RWPE2 (cell line): ENCODE measurements at regions not wholly inside any gene's neighbourhood (a gene's known extent, or its start where the extent isn't known, plus 50 kb on each side); places are given as distances from the start of the nearest gene placed in this dataset.

Experiments used
- ATAC-seq: fragments of 200-7000 bp; cut with Tn5 transposase; 3 replicates; pipeline ENCODE4 v1.9.1; 2021; ENCODE audit warnings: low read depth
- DNase-seq: peaks from one replicate; pipeline ENCODE4 v3.0.0-alpha.2; 2020; ENCODE audit warnings: low spot score
- H3K27ac ChIP-seq: fragments of 450-650 bp; 2 replicates; pipeline ENCODE4 v1.5.1; 2017; ENCODE audit warnings: mild to moderate bottlenecking; ENCODE audit not compliant: poor library complexity, severe bottlenecking
- H3K27me3 ChIP-seq: fragments of 250-450 bp; sonication (Bioruptor Pico); 2 replicates; pipeline ENCODE4 v1.5.1; 2021; ENCODE audit warnings: mild to moderate bottlenecking, moderate library complexity; ENCODE audit not compliant: insufficient read depth, poor library complexity, severe bottlenecking
- H3K36me3 ChIP-seq: fragments of 250-450 bp; sonication (Bioruptor Pico); 2 replicates; pipeline ENCODE4 v1.5.1; 2020; ENCODE audit warnings: low read depth, mild to moderate bottlenecking, moderate library complexity
- H3K4me1 ChIP-seq: fragments of 250-450 bp; sonication (Bioruptor Pico); 2 replicates; pipeline ENCODE4 v1.5.1; 2021; ENCODE audit warnings: mild to moderate bottlenecking, moderate library complexity; ENCODE audit not compliant: insufficient read depth, poor library complexity, severe bottlenecking
- H3K4me3 ChIP-seq: fragments of 250-450 bp; sonication (Bioruptor Pico); 2 replicates; pipeline ENCODE4 v1.5.1; 2021; ENCODE audit warnings: mild to moderate bottlenecking, moderate library complexity; ENCODE audit not compliant: severe bottlenecking
- H3K9me3 ChIP-seq: fragments of 250-450 bp; sonication (Bioruptor Pico); 2 replicates; pipeline ENCODE4 v1.5.1; 2021; ENCODE audit warnings: mild to moderate bottlenecking, moderate library complexity; ENCODE audit not compliant: severe bottlenecking
- TF ChIP-seq, protein P1 (sequence below): fragments of 450-650 bp; IDR thresholded peaks from one replicate; pipeline ENCODE4 v1.5.1; 2017; ENCODE audit warnings: mild to moderate bottlenecking, moderate library complexity; ENCODE audit not compliant: poor library complexity, severe bottlenecking

DNA sequence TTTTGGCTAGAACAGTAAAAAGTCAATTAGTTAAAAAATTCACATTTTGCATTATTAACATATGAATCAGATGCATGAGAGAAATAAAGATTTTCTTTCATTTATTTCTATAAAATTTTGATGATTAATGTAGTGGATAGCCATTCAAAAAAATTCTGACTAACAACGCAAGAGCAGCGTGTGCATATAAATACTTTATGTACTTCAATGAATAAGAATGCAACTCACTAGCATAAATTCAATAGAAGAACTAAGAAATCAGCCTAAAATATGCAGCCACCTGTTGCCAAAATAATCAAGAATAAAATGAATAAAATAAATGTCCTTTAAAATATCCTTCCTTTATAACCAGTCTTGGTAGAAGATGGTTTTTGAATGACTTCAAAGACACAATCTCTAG, 471.9 kb downstream of the PDGFC start:
- TF ChIP-seq, protein P1, sequence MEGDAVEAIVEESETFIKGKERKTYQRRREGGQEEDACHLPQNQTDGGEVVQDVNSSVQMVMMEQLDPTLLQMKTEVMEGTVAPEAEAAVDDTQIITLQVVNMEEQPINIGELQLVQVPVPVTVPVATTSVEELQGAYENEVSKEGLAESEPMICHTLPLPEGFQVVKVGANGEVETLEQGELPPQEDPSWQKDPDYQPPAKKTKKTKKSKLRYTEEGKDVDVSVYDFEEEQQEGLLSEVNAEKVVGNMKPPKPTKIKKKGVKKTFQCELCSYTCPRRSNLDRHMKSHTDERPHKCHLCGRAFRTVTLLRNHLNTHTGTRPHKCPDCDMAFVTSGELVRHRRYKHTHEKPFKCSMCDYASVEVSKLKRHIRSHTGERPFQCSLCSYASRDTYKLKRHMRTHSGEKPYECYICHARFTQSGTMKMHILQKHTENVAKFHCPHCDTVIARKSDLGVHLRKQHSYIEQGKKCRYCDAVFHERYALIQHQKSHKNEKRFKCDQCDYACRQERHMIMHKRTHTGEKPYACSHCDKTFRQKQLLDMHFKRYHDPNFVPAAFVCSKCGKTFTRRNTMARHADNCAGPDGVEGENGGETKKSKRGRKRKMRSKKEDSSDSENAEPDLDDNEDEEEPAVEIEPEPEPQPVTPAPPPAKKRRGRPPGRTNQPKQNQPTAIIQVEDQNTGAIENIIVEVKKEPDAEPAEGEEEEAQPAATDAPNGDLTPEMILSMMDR = no peak
- Histone ChIP-seq H3K9me3 (no peaks in the 10 kb centered on the region), H3K36me3 (no peaks in the 10 kb centered on the region), H3K4me3 (no peak overlapping the region), H3K4me1 (no peaks in the 10 kb centered on the region), H3K27me3 (no peaks in the 10 kb centered on the region), H3K27ac (no peak overlapping the region)
- DNase-seq (no peak), ATAC-seq (no peak)

DNA sequence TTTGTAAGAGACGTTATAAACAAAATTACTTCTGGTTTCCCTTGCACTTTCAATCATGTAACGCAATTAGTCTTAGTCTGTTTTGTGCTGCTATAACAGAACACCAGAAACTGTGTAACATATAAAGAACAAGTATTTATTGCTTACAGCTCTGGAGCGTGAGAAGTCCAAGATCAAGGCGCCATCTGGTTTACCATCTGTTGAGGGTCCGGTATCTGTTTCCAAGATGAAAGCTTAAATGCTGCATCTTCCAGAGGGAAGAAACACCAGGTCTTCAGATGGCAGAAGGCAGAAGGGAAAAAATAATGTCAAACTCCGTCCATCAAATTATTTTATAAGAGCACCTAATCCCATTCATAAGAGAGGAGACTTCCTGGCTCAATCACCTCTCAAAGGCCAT, 474.1 kb downstream of the PDGFC start:
- no peak for ATAC-seq
- Histone ChIP-seq H3K36me3 (no peaks in the 10 kb centered on the region), H3K27ac (no peak overlapping the region), H3K27me3 (no peaks in the 10 kb centered on the region), H3K4me1 (no peaks in the 10 kb centered on the region), H3K9me3 (no peaks in the 10 kb centered on the region), H3K4me3 (no peak overlapping the region)
- TF ChIP-seq, protein P1 = no peak
- no peak for DNase-seq

DNA sequence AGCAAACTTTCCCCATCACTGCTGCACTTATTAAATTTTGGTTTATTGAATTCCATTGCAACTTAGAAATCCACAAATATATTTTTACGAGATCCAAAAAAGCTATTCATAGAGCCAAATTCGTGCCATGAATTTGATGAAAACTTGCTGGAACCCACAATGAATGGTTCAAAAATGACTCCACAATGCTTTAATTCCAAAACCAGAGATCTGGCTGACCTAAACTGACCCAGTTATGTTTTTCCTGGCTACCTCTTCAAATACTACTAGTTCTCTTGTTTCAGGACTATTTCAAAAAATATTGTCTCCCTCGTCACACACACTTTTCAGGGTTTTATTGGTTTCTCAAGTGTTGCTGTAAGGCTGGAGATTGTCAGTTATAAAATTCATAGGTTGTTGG, 474.8 kb downstream of the PDGFC start:
- ATAC-seq = no peak

DNA sequence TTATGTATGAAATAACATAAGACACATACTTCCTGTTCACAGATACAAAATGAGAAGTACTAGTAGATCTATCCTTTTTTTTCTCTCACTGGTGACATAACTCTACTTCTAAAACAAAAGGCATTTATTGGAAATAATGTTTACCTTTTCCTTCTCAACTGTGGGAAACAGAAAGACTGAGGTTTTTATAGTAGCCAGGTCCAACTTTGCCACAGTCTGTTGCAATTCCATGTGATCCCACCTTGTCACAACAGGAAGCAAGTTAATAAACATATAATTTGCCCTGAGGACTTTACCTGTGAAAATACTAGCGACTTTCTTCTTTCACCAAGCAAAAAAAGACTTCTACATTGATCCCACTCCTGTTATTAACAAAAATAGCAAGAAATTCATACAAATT, 475.8 kb downstream of the PDGFC start:
- Histone ChIP-seq H3K9me3 (no peaks in the 10 kb centered on the region), H3K36me3 (no peaks in the 10 kb centered on the region), H3K4me1 (no peaks in the 10 kb centered on the region), H3K27ac (no peak overlapping the region), H3K4me3 (no peak overlapping the region), H3K27me3 (no peaks in the 10 kb centered on the region)
- TF ChIP-seq, protein P1 = no peak
- no peak for ATAC-seq
- DNase-seq = no peak

More for the DNA sequence above, 474.8 kb downstream of the PDGFC start:
- Histone ChIP-seq H3K9me3 (no peaks in the 10 kb centered on the region), H3K27me3 (no peaks in the 10 kb centered on the region), H3K27ac (no peak overlapping the region), H3K4me3 (no peak overlapping the region), H3K36me3 (no peaks in the 10 kb centered on the region), H3K4me1 (no peaks in the 10 kb centered on the region)
- TF ChIP-seq, protein P1 = no peak
- no peak for DNase-seq

DNA sequence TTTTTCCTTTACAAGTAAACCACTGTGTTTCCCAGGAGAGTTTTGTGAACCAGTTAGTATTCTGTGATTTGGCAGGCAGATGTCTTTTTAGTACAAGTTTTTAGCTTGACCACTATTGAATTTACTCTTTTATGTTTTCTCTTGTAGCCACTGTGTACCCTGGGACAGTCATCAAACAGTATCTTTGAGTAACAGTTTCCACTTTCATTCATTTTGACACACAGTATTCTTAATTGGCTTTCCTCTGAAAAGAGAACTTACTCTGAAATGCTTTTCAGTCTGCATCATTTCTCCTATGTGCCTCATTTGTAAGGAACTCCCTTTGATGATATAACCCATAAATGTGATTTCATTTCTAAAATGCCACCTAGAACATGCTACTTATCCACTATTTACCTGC, 476.5 kb downstream of the PDGFC start:
- Histone ChIP-seq H3K4me3 (no peak overlapping the region), H3K36me3 (no peaks in the 10 kb centered on the region), H3K27ac (no peak overlapping the region), H3K27me3 (no peaks in the 10 kb centered on the region), H3K9me3 (no peaks in the 10 kb centered on the region), H3K4me1 (no peaks in the 10 kb centered on the region)
- DNase-seq (no peak), ATAC-seq (no peak)
- TF ChIP-seq, protein P1 = no peak
